HG03175 (cell line): ENCODE measurements at regions not wholly inside any gene's neighbourhood (a gene's known extent, or its start where the extent isn't known, plus 50 kb on each side); places are given as distances from the start of the nearest gene placed in this dataset.

Source experiments
- ATAC-seq: cut with Tn5 transposase; IDR thresholded peaks from one replicate; pipeline ENCODE4 v1.9.1; 2021; ENCODE audit warnings: mild to moderate bottlenecking, moderate library complexity; ENCODE audit not compliant: unreplicated experiment

GRCh38 chr6:126738146-126738545 lies 380.3 kb upstream of the RSPO3 start:
- ATAC-seq = no peak

GRCh38 chr6:126738641-126739040 lies 379.8 kb upstream of the RSPO3 start:
- no peak for ATAC-seq

- ATAC-seq = no peak
These were observed 375.4 kb upstream of the RSPO3 start for GRCh38 chr6:126743076-126743475.

GRCh38 chr6:126747728-126748540 lies 370.5 kb upstream of the RSPO3 start:
- ATAC-seq = no peak

- ATAC-seq = no peak
These were observed 364.9 kb upstream of the RSPO3 start for GRCh38 chr6:126753606-126754005.

- no peak for ATAC-seq
These were observed 356.6 kb upstream of the RSPO3 start for GRCh38 chr6:126761854-126762253.

GRCh38 chr6:126764104-126764503 lies 354.4 kb upstream of the RSPO3 start:
- ATAC-seq = no peak

- no peak for ATAC-seq
These were observed 353.8 kb upstream of the RSPO3 start for GRCh38 chr6:126764671-126765070.

- no peak for ATAC-seq
These were observed 351.7 kb upstream of the RSPO3 start for GRCh38 chr6:126766820-126767219.

GRCh38 chr6:126767711-126768110 lies 350.8 kb upstream of the RSPO3 start:
- ATAC-seq = no peak

GRCh38 chr6:126770176-126770575 lies 348.3 kb upstream of the RSPO3 start:
- ATAC-seq = no peak

GRCh38 chr6:126773112-126773805 lies 345.2 kb upstream of the RSPO3 start:
- no peak for ATAC-seq

GRCh38 chr6:126779331-126779730 lies 339.1 kb upstream of the RSPO3 start:
- ATAC-seq = no peak

GRCh38 chr6:126781582-126781981 lies 336.9 kb upstream of the RSPO3 start:
- no peak for ATAC-seq

GRCh38 chr6:126784161-126784790 lies 334.2 kb upstream of the RSPO3 start:
- no peak for ATAC-seq

- ATAC-seq = no peak
These were observed 332.2 kb upstream of the RSPO3 start for GRCh38 chr6:126786262-126786661.

GRCh38 chr6:126787635-126788034 lies 330.8 kb upstream of the RSPO3 start:
- ATAC-seq = no peak

- no peak for ATAC-seq
These were observed 329.6 kb upstream of the RSPO3 start for GRCh38 chr6:126788861-126789365.

GRCh38 chr6:126792340-126793085 lies 326.0 kb upstream of the RSPO3 start:
- ATAC-seq = no peak

GRCh38 chr6:126795161-126795560 lies 323.3 kb upstream of the RSPO3 start:
- no peak for ATAC-seq

- no peak for ATAC-seq
These were observed 320.5 kb upstream of the RSPO3 start for GRCh38 chr6:126797981-126798380.
